ENCODE measurements at regions not wholly inside any gene's neighbourhood (a gene's known extent, or its start where the extent isn't known, plus 50 kb on each side); places are given as distances from the start of the nearest gene placed in this dataset.
"Not testable (repeated sequence)": the region's sequence is repeated elsewhere in the genome, so short reads cannot be mapped to it uniquely, and the experiment has no call there.

DNA sequence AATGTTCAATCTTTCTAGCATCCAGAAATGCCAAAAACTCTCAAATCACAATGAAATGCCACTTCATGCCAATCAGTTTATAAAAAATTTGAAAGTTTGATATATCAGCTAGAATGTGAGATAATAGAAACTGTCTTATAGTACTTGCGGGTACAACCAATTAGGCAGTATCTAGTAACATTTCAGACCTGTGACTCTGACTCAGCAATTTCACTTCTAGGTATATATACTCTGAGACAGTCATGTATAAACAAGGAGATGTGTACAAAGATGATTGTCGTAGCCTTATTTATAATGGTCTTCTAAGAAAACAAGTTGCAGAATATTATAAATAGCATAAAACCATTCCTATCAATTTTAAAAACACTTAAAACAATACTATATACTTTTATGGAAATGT is 252.3 kb upstream of the PODXL start (continued):
- TF ChIP-seq, protein P1, sequence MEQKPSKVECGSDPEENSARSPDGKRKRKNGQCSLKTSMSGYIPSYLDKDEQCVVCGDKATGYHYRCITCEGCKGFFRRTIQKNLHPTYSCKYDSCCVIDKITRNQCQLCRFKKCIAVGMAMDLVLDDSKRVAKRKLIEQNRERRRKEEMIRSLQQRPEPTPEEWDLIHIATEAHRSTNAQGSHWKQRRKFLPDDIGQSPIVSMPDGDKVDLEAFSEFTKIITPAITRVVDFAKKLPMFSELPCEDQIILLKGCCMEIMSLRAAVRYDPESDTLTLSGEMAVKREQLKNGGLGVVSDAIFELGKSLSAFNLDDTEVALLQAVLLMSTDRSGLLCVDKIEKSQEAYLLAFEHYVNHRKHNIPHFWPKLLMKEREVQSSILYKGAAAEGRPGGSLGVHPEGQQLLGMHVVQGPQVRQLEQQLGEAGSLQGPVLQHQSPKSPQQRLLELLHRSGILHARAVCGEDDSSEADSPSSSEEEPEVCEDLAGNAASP (IDR thresholded peaks at IDR 0.05) = no peak
- TF ChIP-seq C11orf30 (IDR thresholded peaks at IDR 0.05; ENCODE audit: low read depth) = peak; percentile 82

DNA sequence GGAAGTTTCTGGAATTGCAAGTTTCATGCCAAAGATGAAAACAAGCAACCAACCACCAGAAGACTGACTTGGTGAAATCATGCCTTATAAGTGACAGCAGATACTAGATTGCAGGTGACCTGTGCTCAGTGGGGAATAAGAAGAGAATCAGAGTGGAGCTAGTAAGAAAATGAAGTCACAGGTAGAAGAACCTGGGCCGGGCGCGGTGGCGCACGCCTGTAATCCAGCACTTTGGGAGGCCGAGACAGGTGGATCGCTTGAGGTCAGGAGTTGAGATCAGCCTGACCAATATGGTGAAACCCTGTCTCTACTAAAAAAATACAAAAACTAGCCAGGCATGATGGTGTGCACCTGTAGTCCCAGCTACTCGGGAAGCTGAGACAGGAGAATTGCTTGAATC is 251.7 kb upstream of the PODXL start:
- H3K9me1 ChIP-seq (ENCODE audit: control insufficient read depth, insufficient read depth, low read length); H3K79me2 ChIP-seq (ENCODE audit: control insufficient read depth, insufficient read depth, low read length); H3K4me2 ChIP-seq (ENCODE audit: insufficient read depth, low read length); H3K4me1 ChIP-seq (replicated peaks in 1 of 2; ENCODE audit: control insufficient read depth in 2 of 2, insufficient read depth in 2 of 2, low read length in 2 of 2); BruUV-seq (replicated peaks); H3K4me3 ChIP-seq; H4K20me1 ChIP-seq (replicated peaks; ENCODE audit: control insufficient read depth, insufficient read depth, low read length); CTCF ChIA-PET (ENCODE audit: low intra/inter-chr PET ratio); H2AFZ ChIP-seq (ENCODE audit: low read depth, low read length); ATAC-seq; H3K9me3 ChIP-seq (replicated peaks; ENCODE audit: control insufficient read depth, insufficient read depth, low read depth, low read length); DNase-seq (ENCODE audit: extremely low read depth in 1 of 4, low spot score in 3 of 4); H3K27ac ChIP-seq (ENCODE audit: extremely low read depth, low read depth, low read length); H3K36me3 ChIP-seq (ENCODE audit: control insufficient read depth, insufficient read depth, low read length); FAIRE-seq; H3K9ac ChIP-seq (ENCODE audit: insufficient read depth in 1 of 2, low read depth in 2 of 2, low read length in 2 of 2); intact Hi-C loops (cut with micrococcal nuclease); in situ Hi-C loops (cut with MboI): not testable (repeated sequence)
- POLR2A ChIA-PET = interaction anchor here (0.5 to 0.6 kb wide), 2 partner anchors 36 to 566 kb away, joined by 3 to 5 read pairs; no protein-coding TSS in a partner anchor
- peaks cover 14 to 31% of the 10 kb centered on the region in 2 experiments for H3K27me3 ChIP-seq (ENCODE audit: control insufficient read depth in 2 of 2, insufficient read depth in 2 of 2, low read length in 2 of 2)
- 8% methylated on average over 8 of the region's 8 CpGs for WGBS (ENCODE audit: insufficient coverage, low coverage, missing lambda C conversion rate)

DNA sequence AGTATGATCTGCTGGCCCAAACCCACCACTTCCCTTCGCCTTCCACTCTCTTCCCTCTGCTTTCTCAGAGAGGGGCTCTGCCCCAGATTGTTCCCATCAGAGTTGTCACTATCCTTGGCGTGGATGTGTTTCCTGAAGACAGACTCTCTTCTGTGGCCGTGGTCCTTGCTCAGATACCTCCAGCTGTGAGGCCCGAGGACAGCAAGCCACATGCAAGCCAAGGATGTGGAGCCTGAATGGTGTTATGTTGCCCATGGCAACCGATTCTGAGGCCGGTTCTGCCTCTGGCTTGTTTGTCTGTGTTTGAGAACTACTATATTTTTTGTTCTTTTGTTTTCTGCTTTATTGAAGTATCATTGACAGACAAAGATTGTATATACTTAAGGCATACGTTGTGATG is 247.4 kb upstream of the PODXL start:
- FAIRE-seq = no peak
- CTCF ChIA-PET (ENCODE audit: low intra/inter-chr PET ratio) = no interaction called here
- Histone ChIP-seq H4K20me1 (replicated peaks; ENCODE audit: control insufficient read depth, insufficient read depth, low read length) (no peaks in the 10 kb centered on the region), H3K79me2 (ENCODE audit: control insufficient read depth, insufficient read depth, low read length) (no peaks in the 10 kb centered on the region), H3K4me3 (no peak overlapping the region), H3K9me3 (replicated peaks; ENCODE audit: control insufficient read depth, insufficient read depth, low read depth, low read length) (no peaks in the 10 kb centered on the region), H3K9me1 (ENCODE audit: control insufficient read depth, insufficient read depth, low read length) (no peaks in the 10 kb centered on the region), H2AFZ (ENCODE audit: low read depth, low read length) (no peak overlapping the region), H3K4me1 (replicated peaks in 1 of 2; ENCODE audit: control insufficient read depth in 2 of 2, insufficient read depth in 2 of 2, low read length in 2 of 2) (no peaks in the 10 kb centered on the region), H3K4me2 (ENCODE audit: insufficient read depth, low read length) (no peak overlapping the region), H3K9ac (ENCODE audit: insufficient read depth in 1 of 2, low read depth in 2 of 2, low read length in 2 of 2) (no peak overlapping the region), H3K27me3 (ENCODE audit: control insufficient read depth in 2 of 2, insufficient read depth in 2 of 2, low read length in 2 of 2) (peaks cover 0 to 23% of the 10 kb centered on the region in 2 experiments; a peak in 2 of 5 replicates), H3K27ac (ENCODE audit: extremely low read depth, low read depth, low read length) (no peak overlapping the region), H3K36me3 (ENCODE audit: control insufficient read depth, insufficient read depth, low read length) (no peaks in the 10 kb centered on the region)
- intact Hi-C loops (cut with micrococcal nuclease) = no loop called here
- in situ Hi-C loops (cut with MboI) = no loop called here
- TF ChIP-seq, protein P2, sequence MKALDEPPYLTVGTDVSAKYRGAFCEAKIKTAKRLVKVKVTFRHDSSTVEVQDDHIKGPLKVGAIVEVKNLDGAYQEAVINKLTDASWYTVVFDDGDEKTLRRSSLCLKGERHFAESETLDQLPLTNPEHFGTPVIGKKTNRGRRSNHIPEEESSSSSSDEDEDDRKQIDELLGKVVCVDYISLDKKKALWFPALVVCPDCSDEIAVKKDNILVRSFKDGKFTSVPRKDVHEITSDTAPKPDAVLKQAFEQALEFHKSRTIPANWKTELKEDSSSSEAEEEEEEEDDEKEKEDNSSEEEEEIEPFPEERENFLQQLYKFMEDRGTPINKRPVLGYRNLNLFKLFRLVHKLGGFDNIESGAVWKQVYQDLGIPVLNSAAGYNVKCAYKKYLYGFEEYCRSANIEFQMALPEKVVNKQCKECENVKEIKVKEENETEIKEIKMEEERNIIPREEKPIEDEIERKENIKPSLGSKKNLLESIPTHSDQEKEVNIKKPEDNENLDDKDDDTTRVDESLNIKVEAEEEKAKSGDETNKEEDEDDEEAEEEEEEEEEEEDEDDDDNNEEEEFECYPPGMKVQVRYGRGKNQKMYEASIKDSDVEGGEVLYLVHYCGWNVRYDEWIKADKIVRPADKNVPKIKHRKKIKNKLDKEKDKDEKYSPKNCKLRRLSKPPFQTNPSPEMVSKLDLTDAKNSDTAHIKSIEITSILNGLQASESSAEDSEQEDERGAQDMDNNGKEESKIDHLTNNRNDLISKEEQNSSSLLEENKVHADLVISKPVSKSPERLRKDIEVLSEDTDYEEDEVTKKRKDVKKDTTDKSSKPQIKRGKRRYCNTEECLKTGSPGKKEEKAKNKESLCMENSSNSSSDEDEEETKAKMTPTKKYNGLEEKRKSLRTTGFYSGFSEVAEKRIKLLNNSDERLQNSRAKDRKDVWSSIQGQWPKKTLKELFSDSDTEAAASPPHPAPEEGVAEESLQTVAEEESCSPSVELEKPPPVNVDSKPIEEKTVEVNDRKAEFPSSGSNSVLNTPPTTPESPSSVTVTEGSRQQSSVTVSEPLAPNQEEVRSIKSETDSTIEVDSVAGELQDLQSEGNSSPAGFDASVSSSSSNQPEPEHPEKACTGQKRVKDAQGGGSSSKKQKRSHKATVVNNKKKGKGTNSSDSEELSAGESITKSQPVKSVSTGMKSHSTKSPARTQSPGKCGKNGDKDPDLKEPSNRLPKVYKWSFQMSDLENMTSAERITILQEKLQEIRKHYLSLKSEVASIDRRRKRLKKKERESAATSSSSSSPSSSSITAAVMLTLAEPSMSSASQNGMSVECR (CRISPR knock-in tag; IDR thresholded peaks at IDR 0.05) = no peak
- TF ChIP-seq MBD2 (IDR thresholded peaks at IDR 0.05; ENCODE audit: borderline replicate concordance, low read depth) (no peak), MTA2 (IDR thresholded peaks at IDR 0.05; ENCODE audit: low read depth) (no peak), ADNP (tag; IDR thresholded peaks at IDR 0.05) (no peak), TAF7 (tag; IDR thresholded peaks at IDR 0.05) (no peak), PURB (CRISPR knock-in tag; IDR thresholded peaks at IDR 0.05; ENCODE audit: low read depth) (no peak), RFX1 (IDR thresholded peaks at IDR 0.05) (peak; percentile 75)
- under 1% methylated on average over 7 of the region's 7 CpGs for WGBS (ENCODE audit: insufficient coverage, low coverage, missing lambda C conversion rate)
- DNase-seq (ENCODE audit: extremely low read depth in 1 of 4, low spot score in 3 of 4) = no peak
- ATAC-seq = no peak
- POLR2A ChIA-PET = no interaction called here
- BruUV-seq (replicated peaks) = no TSS peak
